Cardiac muscle cell (in vitro differentiated cells and primary cell): ENCODE measurements at regions not wholly inside any gene's neighbourhood (a gene's known extent, or its start where the extent isn't known, plus 50 kb on each side); places are given as distances from the start of the nearest gene placed in this dataset.

ENCODE experiments used
- DNase-seq, 2 donors: peaks; one replicate each; pipeline versions ENCODE4 v3.0.0 to v3.0.0-alpha.2; 2010 to 2017; ENCODE audit warnings: low read depth in 1 of 2, low spot score in 1 of 2
- H3K27ac ChIP-seq: fragments of 200-600 bp; sonication (generic); 2 replicates; pipeline ENCODE4 v1.5.1; 2016
- H3K27me3 ChIP-seq: fragments of 200-600 bp; sonication (generic); 2 replicates; pipeline ENCODE4 v1.6.0; 2016; ENCODE audit warnings: control low read depth
- H3K36me3 ChIP-seq: fragments of 200-600 bp; sonication (generic); 2 replicates; pipeline ENCODE4 v1.5.1; 2016; ENCODE audit warnings: control low read depth
- H3K4me1 ChIP-seq: fragments of 200-600 bp; sonication (generic); 2 replicates; pipeline ENCODE4 v1.8.1; 2017; ENCODE audit warnings: low read depth, mild to moderate bottlenecking, mixed run types
- H3K4me3 ChIP-seq: fragments of 200-600 bp; sonication (generic); 2 replicates; pipeline ENCODE4 v1.5.1; 2016; ENCODE audit warnings: mild to moderate bottlenecking
- H3K9me3 ChIP-seq: fragments of 200-600 bp; sonication (generic); 2 replicates; pipeline ENCODE4 v1.5.1; 2017; ENCODE audit warnings: low read depth, mild to moderate bottlenecking, control low read depth
- TF ChIP-seq, protein P1 (sequence below): IDR thresholded peaks from 2 replicates; pipeline ENCODE4 v1.5.1; 2012; ENCODE audit warnings: low read depth, mild to moderate bottlenecking, low read length

DNA sequence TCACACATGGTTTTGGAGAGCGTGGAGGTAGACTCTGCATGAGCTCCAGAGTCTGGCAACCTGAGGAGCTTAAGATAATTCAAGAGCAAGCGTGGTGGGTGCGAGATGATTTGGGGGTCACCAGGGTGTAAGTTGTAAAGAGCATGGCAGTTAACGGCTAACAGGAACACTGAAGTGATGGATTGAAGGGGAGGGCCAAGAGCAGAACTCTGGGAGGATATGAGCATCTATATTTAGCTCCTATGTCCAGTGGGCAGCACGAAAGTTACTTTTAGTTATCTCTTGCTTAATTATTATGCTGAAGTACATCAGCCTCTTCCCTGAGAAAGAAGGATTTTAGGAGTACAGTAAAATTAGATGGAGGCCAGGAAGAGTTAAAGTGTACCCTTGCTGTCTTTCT is 231.9 kb upstream of the HAND2 start:
- H3K27me3 ChIP-seq, result no peaks in the 10 kb centered on the region
- TF ChIP-seq, protein P1, sequence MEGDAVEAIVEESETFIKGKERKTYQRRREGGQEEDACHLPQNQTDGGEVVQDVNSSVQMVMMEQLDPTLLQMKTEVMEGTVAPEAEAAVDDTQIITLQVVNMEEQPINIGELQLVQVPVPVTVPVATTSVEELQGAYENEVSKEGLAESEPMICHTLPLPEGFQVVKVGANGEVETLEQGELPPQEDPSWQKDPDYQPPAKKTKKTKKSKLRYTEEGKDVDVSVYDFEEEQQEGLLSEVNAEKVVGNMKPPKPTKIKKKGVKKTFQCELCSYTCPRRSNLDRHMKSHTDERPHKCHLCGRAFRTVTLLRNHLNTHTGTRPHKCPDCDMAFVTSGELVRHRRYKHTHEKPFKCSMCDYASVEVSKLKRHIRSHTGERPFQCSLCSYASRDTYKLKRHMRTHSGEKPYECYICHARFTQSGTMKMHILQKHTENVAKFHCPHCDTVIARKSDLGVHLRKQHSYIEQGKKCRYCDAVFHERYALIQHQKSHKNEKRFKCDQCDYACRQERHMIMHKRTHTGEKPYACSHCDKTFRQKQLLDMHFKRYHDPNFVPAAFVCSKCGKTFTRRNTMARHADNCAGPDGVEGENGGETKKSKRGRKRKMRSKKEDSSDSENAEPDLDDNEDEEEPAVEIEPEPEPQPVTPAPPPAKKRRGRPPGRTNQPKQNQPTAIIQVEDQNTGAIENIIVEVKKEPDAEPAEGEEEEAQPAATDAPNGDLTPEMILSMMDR, result no peak
- peak overlapping the region; percentile 10 for H3K27ac ChIP-seq
- no peaks in the 10 kb centered on the region for H3K9me3 ChIP-seq
- no peaks in the 10 kb centered on the region for H3K36me3 ChIP-seq
- H3K4me1 ChIP-seq, result peaks cover 13% of the 10 kb centered on the region
- DNase-seq, result peak in 1 of 2 donors; percentile 12
- no peak overlapping the region for H3K4me3 ChIP-seq

DNA sequence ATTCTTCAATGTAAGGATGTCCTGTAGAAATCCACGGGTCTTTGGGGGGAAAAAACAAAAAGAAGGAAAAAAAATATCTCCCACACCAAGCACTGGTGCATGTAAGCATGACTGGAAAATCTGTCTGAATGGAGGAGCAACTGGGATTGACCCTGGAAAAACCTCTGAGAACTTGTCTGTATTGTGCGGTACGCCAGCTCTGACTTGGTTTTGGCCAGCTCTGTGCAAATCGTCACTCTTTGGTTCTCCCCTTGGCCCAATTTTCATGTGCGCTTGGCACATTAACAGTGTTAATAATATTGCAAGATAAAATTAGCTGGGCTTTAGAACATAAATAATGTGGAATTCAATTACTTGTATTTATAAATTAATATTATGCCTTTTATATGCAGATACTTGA is 231.2 kb upstream of the HAND2 start:
- no peaks in the 10 kb centered on the region for H3K27me3 ChIP-seq

GRCh38 chr4:173758132-173758531 is 228.1 kb upstream of the HAND2 start:
- Histone ChIP-seq H3K27me3 (no peaks in the 10 kb centered on the region), H3K4me3 (no peak overlapping the region), H3K36me3 (no peaks in the 10 kb centered on the region), H3K27ac (no peak overlapping the region), H3K4me1 (peaks cover 8% of the 10 kb centered on the region), H3K9me3 (no peaks in the 10 kb centered on the region)
- TF ChIP-seq, protein P1, result no peak
- DNase-seq, result no peak

More for the DNA sequence above, 231.2 kb upstream of the HAND2 start:
- no peak for DNase-seq
- Histone ChIP-seq H3K36me3 (no peaks in the 10 kb centered on the region), H3K4me1 (peaks cover 12% of the 10 kb centered on the region), H3K4me3 (no peak overlapping the region), H3K27ac (peak overlapping the region; percentile 10), H3K9me3 (no peaks in the 10 kb centered on the region)
- TF ChIP-seq, protein P1, result no peak

DNA sequence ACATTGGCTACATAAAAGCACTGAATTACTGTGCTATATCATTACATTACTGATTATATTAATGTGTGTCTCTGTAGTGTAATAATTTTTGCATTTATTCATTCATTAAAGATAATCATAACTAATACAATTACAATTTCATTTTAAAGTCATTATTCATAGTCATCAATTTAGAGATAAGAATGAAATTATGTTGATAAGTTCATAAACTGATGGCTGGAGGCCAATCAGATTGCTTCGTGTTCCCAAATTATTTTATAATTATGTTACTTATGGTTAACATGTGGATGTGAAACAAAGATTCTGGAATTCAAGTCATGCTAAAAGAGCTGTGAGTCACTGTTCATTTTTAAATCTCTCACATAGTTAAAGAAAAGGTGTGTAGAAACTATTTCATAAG is 223.4 kb upstream of the HAND2 start:
- Histone ChIP-seq H3K4me1 (no peaks in the 10 kb centered on the region), H3K27ac (no peak overlapping the region), H3K36me3 (no peaks in the 10 kb centered on the region), H3K27me3 (no peaks in the 10 kb centered on the region), H3K9me3 (no peaks in the 10 kb centered on the region), H3K4me3 (no peak overlapping the region)
- no peak for DNase-seq
- TF ChIP-seq, protein P1, result no peak

DNA sequence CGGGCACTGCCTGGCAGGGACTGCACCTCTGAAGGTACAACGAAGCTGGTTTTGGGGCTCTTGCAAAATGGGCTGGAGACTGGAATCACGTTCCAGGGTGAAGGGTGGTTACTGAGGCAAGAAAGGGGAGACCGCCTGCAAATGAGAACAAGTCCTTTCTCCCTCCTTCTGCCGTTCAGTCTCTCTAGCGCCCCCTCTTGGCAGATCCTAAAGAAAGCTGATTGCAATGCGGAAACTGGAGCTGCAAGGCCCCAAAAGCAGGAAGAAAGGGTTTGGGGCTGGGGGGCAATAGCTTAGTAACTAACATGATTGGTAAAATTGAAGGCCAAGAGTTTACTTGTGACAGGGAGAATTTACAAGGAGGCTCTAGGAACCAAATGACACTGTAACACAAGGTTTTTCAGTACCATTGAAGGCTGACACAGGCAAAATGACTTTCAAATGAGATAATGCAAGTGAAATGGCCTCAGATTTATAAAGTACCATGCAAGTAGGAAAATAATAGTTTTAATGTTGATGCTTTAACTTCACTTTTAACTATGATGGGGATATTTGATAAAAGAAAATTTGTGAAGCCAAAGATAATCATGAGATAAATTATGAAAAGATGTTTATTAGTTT is 222.7 kb upstream of the HAND2 start:
- Histone ChIP-seq H3K9me3 (no peaks in the 10 kb centered on the region), H3K27me3 (no peaks in the 10 kb centered on the region), H3K4me3 (no peak overlapping the region), H3K4me1 (no peaks in the 10 kb centered on the region), H3K36me3 (no peaks in the 10 kb centered on the region), H3K27ac (no peak overlapping the region)
- peak; percentile 10 to 38 for DNase-seq
- TF ChIP-seq, protein P1, result peak; percentile 54

DNA sequence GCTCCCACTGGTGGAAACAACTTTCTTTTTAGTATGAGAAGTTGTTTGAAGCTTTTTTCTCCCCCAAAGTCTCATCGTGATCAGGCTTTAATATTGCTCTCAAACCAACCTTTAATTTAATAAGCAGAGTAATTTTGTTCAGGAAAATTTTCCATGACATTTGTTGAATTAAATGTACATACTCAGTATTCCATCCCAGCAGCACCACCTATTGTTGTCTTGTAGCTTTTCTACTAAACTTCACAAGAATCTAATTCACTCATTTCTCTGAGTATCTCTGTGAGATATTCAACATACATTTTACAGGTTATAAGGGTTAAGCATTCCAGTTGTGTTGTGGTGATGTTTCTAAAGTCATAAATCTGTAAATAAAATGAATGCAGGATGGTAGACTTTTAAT is 218.3 kb upstream of the HAND2 start:
- H3K4me3 ChIP-seq, result no peak overlapping the region

More for the DNA sequence above, 218.3 kb upstream of the HAND2 start:
- H3K36me3 ChIP-seq, result no peaks in the 10 kb centered on the region
- H3K27ac ChIP-seq, result no peak overlapping the region
- TF ChIP-seq, protein P1, result peak; percentile 28
- H3K27me3 ChIP-seq, result no peaks in the 10 kb centered on the region
- peaks cover 17% of the 10 kb centered on the region for H3K4me1 ChIP-seq
- no peaks in the 10 kb centered on the region for H3K9me3 ChIP-seq
- peak; percentile 21 to 55 for DNase-seq
